Choroid plexus epithelial cell (primary cell): ENCODE measurements at regions not wholly inside any gene's neighbourhood (a gene's known extent, or its start where the extent isn't known, plus 50 kb on each side); places are given as distances from the start of the nearest gene placed in this dataset.

Source experiments
- DNase-seq: peaks from one replicate; pipeline ENCODE4 v3.0.0-alpha.2; 2010; ENCODE audit warnings: low read depth
- H3K4me3 ChIP-seq: 2 replicates; pipeline ENCODE4 v1.5.1; 2011; ENCODE audit warnings: low read depth, mild to moderate bottlenecking, control low read depth, low read length, moderate library complexity
- CTCF ChIP-seq: conservative IDR thresholded peaks from 2 replicates; pipeline ENCODE4 v1.5.1; 2011; ENCODE audit warnings: low read depth, mild to moderate bottlenecking, control low read depth, inconsistent platforms, low read length, moderate library complexity

DNA sequence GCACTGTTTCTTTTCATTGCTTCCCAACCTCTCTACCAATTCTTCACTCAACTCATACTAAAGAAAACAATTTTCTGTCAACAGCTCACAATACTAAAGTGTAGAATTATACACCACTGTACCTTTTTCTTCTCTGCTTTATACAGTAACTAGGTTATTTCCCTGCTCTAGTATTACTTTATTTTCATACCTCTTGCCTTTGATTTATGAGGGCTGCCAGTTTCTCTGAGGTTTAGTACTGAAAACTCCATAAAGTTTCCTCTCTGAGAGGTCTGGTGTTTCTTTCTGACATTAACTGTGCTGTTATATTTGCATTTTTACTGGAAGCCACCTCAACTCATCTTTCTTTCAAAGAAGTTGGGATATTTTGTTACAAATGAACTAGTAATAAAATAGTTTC, 63.0 kb upstream of the GRIP1 start:
- H3K4me3 ChIP-seq, result no peak overlapping the region
- TF ChIP-seq CTCF, result no peak
- DNase-seq, result no peak

- no peak overlapping the region for H3K4me3 ChIP-seq
- DNase-seq, result no peak
- TF ChIP-seq CTCF, result no peak
These were observed 63.9 kb upstream of the GRIP1 start for GRCh38 chr12:66742508-66743367.

DNA sequence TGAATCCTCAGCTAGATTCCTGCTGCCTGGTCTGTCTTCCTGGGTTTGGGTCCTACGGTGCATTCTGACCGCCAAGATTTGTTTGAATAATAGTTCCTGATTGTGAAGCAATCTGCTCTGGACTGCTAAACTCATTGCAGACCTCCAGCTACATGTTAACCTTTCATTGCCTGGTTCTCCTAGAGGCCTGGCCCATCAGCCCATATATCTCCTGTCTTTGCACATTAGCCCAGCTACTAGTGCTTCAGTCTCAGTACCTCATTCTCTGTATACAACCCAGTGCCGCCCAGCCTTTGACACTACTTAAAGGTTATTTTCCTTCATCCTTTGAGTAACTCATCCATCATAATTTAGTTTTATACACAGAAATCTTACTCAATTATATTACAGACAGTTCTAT, 65.6 kb upstream of the GRIP1 start:
- TF ChIP-seq CTCF, result no peak
- H3K4me3 ChIP-seq, result no peak overlapping the region
- DNase-seq, result no peak

GRCh38 chr12:66744956-66745383, 66.1 kb upstream of the GRIP1 start:
- TF ChIP-seq CTCF, result no peak
- DNase-seq, result no peak
- no peak overlapping the region for H3K4me3 ChIP-seq

- H3K4me3 ChIP-seq, result no peak overlapping the region
These were observed 67.8 kb upstream of the GRIP1 start for GRCh38 chr12:66746489-66747201.

GRCh38 chr12:66751432-66752113, 72.7 kb upstream of the GRIP1 start:
- DNase-seq, result no peak
- no peak for TF ChIP-seq CTCF
- H3K4me3 ChIP-seq, result no peak overlapping the region

More at GRCh38 chr12:66746489-66747201, 67.8 kb upstream of the GRIP1 start:
- no peak for DNase-seq
- no peak for TF ChIP-seq CTCF
